HG02759 (cell line): ENCODE measurements at regions not wholly inside any gene's neighbourhood (a gene's known extent, or its start where the extent isn't known, plus 50 kb on each side); places are given as distances from the start of the nearest gene placed in this dataset.
"Not testable (repeated sequence)": the region's sequence is repeated elsewhere in the genome, so short reads cannot be mapped to it uniquely, and the experiment has no call there.

Source experiments
- ATAC-seq: cut with Tn5 transposase; IDR thresholded peaks from one replicate; pipeline ENCODE4 v1.9.1; 2021; ENCODE audit warnings: mild to moderate bottlenecking, moderate library complexity; ENCODE audit not compliant: unreplicated experiment

DNA sequence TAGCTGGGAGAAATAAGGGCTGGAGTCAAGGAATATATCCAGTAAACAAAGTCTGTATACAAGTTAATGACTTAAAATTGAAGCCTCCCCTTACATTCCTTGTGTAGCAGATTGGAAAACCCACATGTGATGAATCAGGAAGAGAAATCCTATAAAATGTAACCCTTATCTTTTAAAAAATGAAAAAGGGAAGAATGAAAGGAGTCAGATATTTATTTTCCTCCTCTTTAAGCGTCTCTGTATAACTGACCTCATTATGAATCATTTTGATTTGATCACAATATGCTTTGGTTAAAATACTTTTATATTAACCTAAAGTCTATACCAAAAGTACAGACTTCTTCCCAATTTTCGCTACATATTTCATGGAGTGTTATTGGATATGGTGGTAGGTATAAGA lies 316.3 kb upstream of the STAC start:
- ATAC-seq = no peak

- no peak for ATAC-seq
These were observed 315.0 kb upstream of the STAC start for GRCh38 chr3:36065321-36065720.

DNA sequence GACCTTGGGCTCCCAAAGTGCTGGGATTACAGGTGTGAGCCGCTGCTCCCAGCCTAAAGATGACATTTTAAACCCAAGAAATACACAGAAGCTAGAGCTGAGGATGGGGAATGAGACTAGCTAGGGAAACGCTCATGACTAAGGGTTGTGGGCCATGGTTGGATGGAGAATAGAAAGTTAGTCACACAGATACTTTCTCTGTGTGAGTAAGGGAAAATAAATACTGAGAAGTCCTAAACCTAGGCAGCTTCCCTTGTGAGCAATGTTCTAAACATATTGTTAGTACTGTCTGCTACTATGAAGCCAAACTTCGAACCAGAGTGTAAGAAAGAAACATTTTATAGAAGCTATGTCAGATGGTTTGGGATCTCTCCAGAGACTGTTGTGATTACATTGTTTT lies 304.8 kb upstream of the STAC start:
- no peak for ATAC-seq

GRCh38 chr3:36077320-36077719 lies 303.0 kb upstream of the STAC start:
- no peak for ATAC-seq

DNA sequence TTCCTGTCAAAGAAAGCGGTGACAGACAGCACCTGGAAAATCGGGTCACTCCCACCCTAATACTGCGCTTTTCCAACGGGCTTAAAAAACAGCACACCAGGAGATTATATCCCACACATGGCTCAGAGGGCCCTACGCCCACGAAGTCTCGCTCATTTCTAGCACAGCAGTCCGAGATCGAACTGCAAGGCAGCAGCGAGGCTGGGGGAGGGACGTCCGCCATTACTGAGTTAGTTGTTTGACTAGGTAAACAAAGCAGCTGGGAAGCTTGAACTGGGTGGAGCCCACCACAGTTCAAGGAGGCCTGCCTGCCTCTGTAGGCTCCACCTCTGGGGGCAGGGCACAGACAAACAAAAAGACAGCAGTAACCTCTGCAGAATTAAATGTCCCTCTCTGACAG lies 297.3 kb upstream of the STAC start:
- not testable (repeated sequence) for ATAC-seq

DNA sequence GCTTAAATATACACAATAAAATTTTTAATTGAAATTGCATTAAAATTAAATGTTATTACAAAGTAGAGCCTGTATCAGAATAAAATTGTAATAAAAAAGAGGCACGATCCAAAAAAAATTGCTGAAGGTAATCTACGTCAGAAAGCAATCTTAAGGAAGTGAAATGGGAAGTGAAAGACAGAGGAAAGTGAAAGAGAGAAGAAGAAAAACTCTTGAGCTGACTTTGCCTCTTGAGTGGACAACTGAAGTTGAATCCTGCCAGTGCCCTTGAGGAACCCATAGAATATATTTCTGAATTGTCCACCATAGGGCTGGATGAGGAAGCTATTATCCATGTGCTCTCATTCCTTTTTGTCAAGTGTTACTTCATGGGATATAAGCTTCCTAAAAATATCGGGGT lies 285.1 kb upstream of the STAC start:
- ATAC-seq = peak; percentile 61

DNA sequence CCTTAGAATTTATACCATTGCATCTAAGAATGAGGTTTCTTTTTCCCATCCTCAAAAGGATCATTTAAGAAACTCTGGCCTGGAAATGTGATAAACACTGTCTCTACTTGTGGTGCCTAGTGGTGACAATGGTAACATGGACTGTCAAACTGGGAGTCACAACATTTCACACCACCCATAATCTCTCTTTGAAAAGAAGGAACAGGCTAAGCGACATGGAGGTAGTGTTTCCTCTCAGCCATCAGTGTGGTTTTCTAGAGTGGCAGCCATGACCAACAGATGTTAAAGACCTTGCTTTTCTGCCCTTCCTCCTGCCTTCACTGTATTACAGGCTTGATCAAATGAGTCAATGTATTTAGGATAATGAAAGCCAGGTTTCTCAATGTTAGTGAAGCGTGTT lies 283.1 kb upstream of the STAC start:
- no peak for ATAC-seq

- ATAC-seq = no peak
These were observed 266.0 kb upstream of the STAC start for GRCh38 chr3:36114353-36114752.

GRCh38 chr3:36124118-36124796 lies 256.0 kb upstream of the STAC start:
- no peak for ATAC-seq

GRCh38 chr3:36132214-36132613 lies 248.1 kb upstream of the STAC start:
- ATAC-seq = no peak

- ATAC-seq = no peak
These were observed 244.4 kb upstream of the STAC start for GRCh38 chr3:36135863-36136262.

GRCh38 chr3:36142746-36143145 lies 237.6 kb upstream of the STAC start:
- ATAC-seq = no peak

- no peak for ATAC-seq
These were observed 233.9 kb upstream of the STAC start for GRCh38 chr3:36146404-36146803.

DNA sequence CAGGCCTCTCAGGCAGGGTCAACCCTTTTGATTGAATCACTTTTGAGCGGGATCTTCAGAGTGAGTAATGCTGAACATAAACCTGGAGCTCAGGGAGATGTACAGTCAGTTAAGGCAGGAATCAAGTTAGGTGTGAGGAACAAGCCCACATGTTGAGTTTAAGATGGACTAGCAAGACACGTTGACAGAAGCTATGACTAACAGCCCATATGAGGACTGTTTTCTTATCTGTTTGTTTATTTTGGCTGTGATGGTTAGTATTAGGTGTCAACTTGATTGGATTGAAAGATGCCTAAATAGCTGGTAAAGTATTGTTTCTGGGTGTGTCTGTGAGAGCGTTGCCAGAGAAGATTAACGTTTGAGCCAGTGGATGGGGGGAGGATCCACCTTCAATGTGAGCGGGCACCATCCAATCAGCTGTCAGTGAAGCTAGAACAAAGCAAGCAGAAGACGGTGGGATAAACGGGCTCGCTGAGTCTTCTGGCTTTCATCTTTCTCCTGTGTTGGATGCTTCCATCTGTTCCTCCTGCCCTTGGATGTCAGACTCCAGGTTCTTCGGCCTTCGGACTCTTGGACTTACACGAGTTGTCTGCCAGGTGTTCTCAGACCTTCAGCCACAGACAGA lies 232.3 kb upstream of the STAC start:
- ATAC-seq = no peak

GRCh38 chr3:36149447-36149865 lies 230.8 kb upstream of the STAC start:
- ATAC-seq = no peak

- ATAC-seq = no peak
These were observed 224.8 kb upstream of the STAC start for GRCh38 chr3:36155515-36155914.

DNA sequence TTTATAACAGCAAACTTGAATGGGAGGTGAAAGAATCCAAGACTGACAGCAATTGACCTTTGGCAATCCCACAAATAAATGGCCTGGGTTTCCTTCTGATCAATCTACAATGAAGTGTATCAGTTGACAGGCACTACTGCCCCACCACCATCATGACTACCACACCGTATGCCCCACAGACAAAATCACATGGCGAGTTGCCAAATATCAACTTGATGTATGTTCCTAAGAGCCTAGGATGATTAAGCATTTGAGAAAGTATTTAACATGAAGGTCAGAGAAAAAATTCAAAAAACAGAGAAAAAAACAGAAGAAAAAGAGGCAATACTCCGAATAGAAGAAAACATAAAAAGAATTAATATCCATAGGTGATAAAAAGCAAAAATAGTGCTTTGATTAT lies 215.9 kb upstream of the STAC start:
- ATAC-seq = no peak

DNA sequence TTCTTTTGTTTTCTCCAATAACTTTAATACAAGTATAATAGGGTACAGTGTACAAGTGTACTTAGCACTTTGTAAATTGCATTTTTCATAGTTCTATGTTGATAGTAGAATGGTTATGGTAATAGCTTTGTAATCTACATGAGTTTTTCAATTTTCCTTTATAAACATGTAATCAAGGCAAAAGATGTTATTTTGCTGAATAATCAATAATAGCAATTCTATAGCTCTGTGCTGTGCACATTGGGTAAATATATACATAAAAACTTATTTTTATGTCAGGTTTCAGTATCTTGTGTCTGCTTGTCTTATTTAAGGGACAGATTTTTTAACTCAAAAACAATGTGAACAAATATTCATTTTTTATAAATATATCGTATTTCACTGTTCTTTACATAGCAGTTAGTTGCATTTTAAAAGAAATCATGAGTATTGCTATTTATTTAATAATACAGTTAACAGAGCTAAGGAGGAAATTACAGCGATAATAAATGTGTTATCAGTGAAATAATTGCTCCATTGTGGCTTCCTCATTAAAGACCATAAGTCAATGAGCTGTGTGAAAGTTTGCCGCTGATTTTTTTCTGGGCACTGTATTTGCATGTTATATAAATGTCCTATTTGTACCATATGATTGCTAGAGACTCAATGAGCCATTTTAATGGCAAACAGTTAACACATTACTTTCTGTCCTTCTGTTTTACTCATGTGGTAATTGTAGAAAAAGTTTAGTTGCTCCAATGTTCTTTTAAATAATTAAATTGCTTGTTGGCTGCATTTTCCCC lies 214.6 kb upstream of the STAC start:
- no peak for ATAC-seq

DNA sequence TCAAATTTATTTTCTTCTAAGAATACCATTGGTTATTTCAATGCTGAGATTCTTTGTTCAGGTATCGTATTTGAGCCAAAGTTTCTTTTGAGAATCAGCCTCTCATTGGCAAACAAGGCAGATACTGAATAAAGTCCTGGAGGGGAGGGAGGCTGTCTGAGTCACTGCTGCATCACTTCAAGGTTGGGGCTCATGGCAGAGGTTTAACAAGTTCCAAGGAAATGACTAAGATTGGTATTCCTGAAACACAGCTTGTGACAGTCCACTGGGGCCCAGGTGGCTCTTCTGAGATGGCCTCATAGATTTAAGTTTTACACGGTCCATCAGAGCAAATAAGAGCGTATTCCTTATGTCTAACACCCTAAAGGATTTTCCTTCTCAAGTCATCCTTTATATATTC lies 213.8 kb upstream of the STAC start:
- no peak for ATAC-seq

- ATAC-seq = no peak
These were observed 207.6 kb upstream of the STAC start for GRCh38 chr3:36172699-36173098.

DNA sequence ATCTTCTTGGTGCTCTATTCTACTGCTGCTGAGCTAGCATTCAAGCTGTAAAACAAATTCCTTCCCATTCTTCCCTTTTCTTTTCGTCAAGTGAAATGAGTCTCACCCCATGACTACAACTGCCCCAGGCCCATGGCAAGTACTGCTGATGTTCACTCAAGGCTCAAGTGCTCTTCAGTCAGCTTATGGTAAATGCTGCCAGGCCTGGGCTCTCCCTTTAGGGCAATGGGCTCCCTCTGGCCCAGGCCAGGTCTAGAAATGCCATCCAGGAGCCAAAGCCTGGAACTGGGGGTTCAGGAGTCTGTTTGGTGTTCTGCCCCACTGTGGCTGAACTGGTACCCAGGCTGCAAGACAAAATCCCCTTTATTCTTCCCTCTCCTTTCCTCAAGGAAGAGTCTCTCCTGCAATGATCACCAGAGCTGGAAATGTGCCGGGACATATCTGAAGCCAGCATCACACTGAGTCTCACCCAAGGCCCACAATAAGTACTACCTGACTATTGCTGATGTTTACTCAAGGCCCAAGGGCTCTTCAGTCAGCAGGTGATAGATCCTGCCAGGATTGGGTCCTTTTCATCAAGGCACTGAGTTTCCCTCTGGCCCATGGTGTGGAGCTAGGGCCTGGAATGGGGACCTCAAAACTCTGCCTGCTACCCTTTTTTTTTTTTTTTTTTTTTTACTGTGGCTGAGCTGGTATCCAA lies 205.0 kb upstream of the STAC start:
- no peak for ATAC-seq
